Keratinocyte (primary cell): ENCODE measurements at regions not wholly inside any gene's neighbourhood (a gene's known extent, or its start where the extent isn't known, plus 50 kb on each side); places are given as distances from the start of the nearest gene placed in this dataset.

Source experiments
- DNase-seq: peaks from one replicate; pipeline ENCODE4 v3.0.0-alpha.2; 2011; ENCODE audit warnings: low read depth, missing footprints, low spot score
- FAIRE-seq: peaks from 2 replicates; lab custom pipeline; 2011; peaks lifted over from hg19 to GRCh38; lab: Jason Lieb, UNC
- H2AFZ ChIP-seq: 2 replicates; pipeline ENCODE4 v1.6.0; 2012; ENCODE audit warnings: low read length, control low read depth, inconsistent platforms; ENCODE audit not compliant: control insufficient read depth
- H3K27ac ChIP-seq: 2 replicates; pipeline ENCODE4 v1.5.1; 2011; ENCODE audit warnings: low read length; ENCODE audit not compliant: control insufficient read depth, insufficient read depth
- H3K27me3 ChIP-seq: 3 replicates; pipeline ENCODE4 v1.6.0; 2011; ENCODE audit warnings: low read length; ENCODE audit not compliant: control insufficient read depth, insufficient read depth; ENCODE audit errors: extremely low read depth
- H3K36me3 ChIP-seq, 2 experiments: 2 replicates in 1 of 2; 3 replicates in 1 of 2; pipeline ENCODE4 v1.5.1; 2011; ENCODE audit warnings: low read length in 2 of 2, mild to moderate bottlenecking in 1 of 2; ENCODE audit not compliant: control insufficient read depth in 2 of 2, insufficient read depth in 2 of 2; ENCODE audit errors: extremely low read depth in 1 of 2
- H3K4me1 ChIP-seq: 3 replicates; pipeline ENCODE4 v1.5.1; 2011; ENCODE audit warnings: low read length; ENCODE audit not compliant: control insufficient read depth, insufficient read depth; ENCODE audit errors: extremely low read depth
- H3K4me2 ChIP-seq: 3 replicates; pipeline ENCODE4 v1.6.0; 2011; ENCODE audit warnings: low read depth, low read length; ENCODE audit not compliant: control insufficient read depth, insufficient read depth; ENCODE audit errors: extremely low read depth
- H3K4me3 ChIP-seq, 3 experiments: fragments of 200-600 bp in 1 of 3; sonication (generic) in 1 of 3; 2 replicates in 2 of 3; 3 replicates in 1 of 3; pipeline ENCODE4 v1.5.1; 2011 to 2016; ENCODE audit warnings: low read length in 3 of 3, mild to moderate bottlenecking in 3 of 3, control low read depth in 2 of 3, inconsistent platforms in 1 of 3, low read depth in 1 of 3, mixed read lengths in 1 of 3, mixed run types in 1 of 3, moderate library complexity in 1 of 3; ENCODE audit not compliant: control insufficient read depth in 2 of 3, insufficient read depth in 2 of 3; ENCODE audit errors: extremely low read depth in 1 of 3
- H3K79me2 ChIP-seq: 2 replicates; pipeline ENCODE4 v1.6.0; 2012; ENCODE audit warnings: low read length; ENCODE audit not compliant: control insufficient read depth, insufficient read depth
- H3K9ac ChIP-seq: 3 replicates; pipeline ENCODE4 v1.6.0; 2011; ENCODE audit warnings: low read length; ENCODE audit not compliant: control insufficient read depth, insufficient read depth; ENCODE audit errors: extremely low read depth
- H3K9me1 ChIP-seq: 3 replicates; pipeline ENCODE4 v1.6.0; 2011; ENCODE audit warnings: low read length; ENCODE audit not compliant: control insufficient read depth, insufficient read depth; ENCODE audit errors: extremely low read depth
- H3K9me3 ChIP-seq: 2 replicates; pipeline ENCODE4 v1.5.1; 2012; ENCODE audit warnings: low read depth, low read length; ENCODE audit not compliant: control insufficient read depth
- H4K20me1 ChIP-seq: 3 replicates; pipeline ENCODE4 v1.6.0; 2011; ENCODE audit warnings: low read length; ENCODE audit not compliant: control insufficient read depth, insufficient read depth; ENCODE audit errors: extremely low read depth
- EZH2 ChIP-seq: IDR thresholded peaks from one replicate; pipeline ENCODE4 v1.6.1; 2012; ENCODE audit warnings: inconsistent platforms, mild to moderate bottlenecking, low read length, moderate library complexity
- dilution Hi-C: fragments of 300-500 bp; cut with MboI; formaldehyde crosslinking; loops from one replicate; pipeline ENCODE4 v1.7.0; 2020; ENCODE audit warnings: low sequenced_read_pairs; ENCODE audit not compliant: extremely low pct_ligation_motif_present
- TF ChIP-seq, protein P1 (sequence below), 3 experiments: IDR thresholded peaks in 1 of 3; conservative IDR thresholded peaks in 1 of 3; optimal IDR thresholded peaks in 1 of 3; 2 replicates in 2 of 3; 3 replicates in 1 of 3; pipeline versions ENCODE3 to v1.5.1; 2011; ENCODE audit warnings: low read length in 3 of 3, mild to moderate bottlenecking in 3 of 3, moderate library complexity in 2 of 3, control low read depth in 1 of 3, inconsistent platforms in 1 of 3; ENCODE audit not compliant: insufficient read depth in 2 of 3; ENCODE audit errors: extremely low read depth in 1 of 3

GRCh38 chr19:5392486-5392885, 51.9 kb upstream of the PTPRS start:
- Histone ChIP-seq H3K79me2 (no peaks in the 10 kb centered on the region), H3K27ac (no peak overlapping the region), H3K9ac (no peak overlapping the region), H2AFZ (no peak overlapping the region), H3K27me3 (peaks cover 35% of the 10 kb centered on the region), H4K20me1 (peaks cover 3% of the 10 kb centered on the region), H3K9me3 (no peaks in the 10 kb centered on the region), H3K36me3 (no peaks in the 10 kb centered on the region), H3K9me1 (no peaks in the 10 kb centered on the region), H3K4me1 (no peaks in the 10 kb centered on the region), H3K4me3 (no peak overlapping the region), H3K4me2 (no peak overlapping the region)
- DNase-seq (no peak), FAIRE-seq (no peak)
- dilution Hi-C loops = no loop called here
- TF ChIP-seq, protein P1, sequence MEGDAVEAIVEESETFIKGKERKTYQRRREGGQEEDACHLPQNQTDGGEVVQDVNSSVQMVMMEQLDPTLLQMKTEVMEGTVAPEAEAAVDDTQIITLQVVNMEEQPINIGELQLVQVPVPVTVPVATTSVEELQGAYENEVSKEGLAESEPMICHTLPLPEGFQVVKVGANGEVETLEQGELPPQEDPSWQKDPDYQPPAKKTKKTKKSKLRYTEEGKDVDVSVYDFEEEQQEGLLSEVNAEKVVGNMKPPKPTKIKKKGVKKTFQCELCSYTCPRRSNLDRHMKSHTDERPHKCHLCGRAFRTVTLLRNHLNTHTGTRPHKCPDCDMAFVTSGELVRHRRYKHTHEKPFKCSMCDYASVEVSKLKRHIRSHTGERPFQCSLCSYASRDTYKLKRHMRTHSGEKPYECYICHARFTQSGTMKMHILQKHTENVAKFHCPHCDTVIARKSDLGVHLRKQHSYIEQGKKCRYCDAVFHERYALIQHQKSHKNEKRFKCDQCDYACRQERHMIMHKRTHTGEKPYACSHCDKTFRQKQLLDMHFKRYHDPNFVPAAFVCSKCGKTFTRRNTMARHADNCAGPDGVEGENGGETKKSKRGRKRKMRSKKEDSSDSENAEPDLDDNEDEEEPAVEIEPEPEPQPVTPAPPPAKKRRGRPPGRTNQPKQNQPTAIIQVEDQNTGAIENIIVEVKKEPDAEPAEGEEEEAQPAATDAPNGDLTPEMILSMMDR (optimal IDR thresholded peaks at IDR 0.05 in 1 of 3, IDR thresholded peaks at IDR 0.05 in 1 of 3, conservative IDR thresholded peaks at IDR 0.05 in 1 of 3; ENCODE audit: extremely low read depth in 1 of 3, insufficient read depth in 2 of 3, low read length in 3 of 3) = no peak

GRCh38 chr19:5393088-5393487, 52.5 kb upstream of the PTPRS start:
- H3K9ac ChIP-seq = no peak overlapping the region
- peaks cover 3% of the 10 kb centered on the region for H4K20me1 ChIP-seq
- H2AFZ ChIP-seq = no peak overlapping the region
- H3K4me2 ChIP-seq = no peak overlapping the region
- TF ChIP-seq, protein P1 (optimal IDR thresholded peaks at IDR 0.05 in 1 of 3, IDR thresholded peaks at IDR 0.05 in 1 of 3, conservative IDR thresholded peaks at IDR 0.05 in 1 of 3; ENCODE audit: extremely low read depth in 1 of 3, insufficient read depth in 2 of 3, low read length in 3 of 3) = no peak
- TF ChIP-seq EZH2 = no peak
- H3K27ac ChIP-seq = no peak overlapping the region
- no peaks in the 10 kb centered on the region for H3K9me1 ChIP-seq
- FAIRE-seq = no peak
- H3K4me3 ChIP-seq = no peak overlapping the region
- H3K79me2 ChIP-seq = no peaks in the 10 kb centered on the region
- no peaks in the 10 kb centered on the region for H3K36me3 ChIP-seq
- dilution Hi-C loops = no loop called here
- no peak for DNase-seq
- no peaks in the 10 kb centered on the region for H3K9me3 ChIP-seq
- H3K27me3 ChIP-seq = peaks cover 41% of the 10 kb centered on the region
- no peaks in the 10 kb centered on the region for H3K4me1 ChIP-seq
